ENCODE measurements at regions not wholly inside any gene's neighbourhood (a gene's known extent, or its start where the extent isn't known, plus 50 kb on each side); places are given as distances from the start of the nearest gene placed in this dataset.

DNA sequence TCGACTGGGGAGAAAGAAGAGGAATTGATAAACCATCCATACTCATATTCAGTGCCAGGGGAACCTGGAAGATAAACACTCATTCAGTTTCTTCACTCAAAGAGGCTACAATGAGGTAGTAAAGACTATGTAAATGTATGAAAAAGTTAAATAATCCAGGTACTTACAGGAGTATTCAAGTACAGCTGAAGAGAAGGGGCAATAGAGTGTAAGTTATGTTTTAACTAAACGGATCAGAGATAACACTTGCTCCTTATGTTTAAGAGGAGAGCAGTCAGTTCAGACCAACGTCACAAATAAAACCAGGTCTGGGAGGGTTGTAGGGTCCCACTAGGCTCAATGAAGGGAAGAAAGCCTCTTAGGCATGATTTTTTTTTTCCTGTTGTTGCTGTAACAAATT is 358.3 kb upstream of the SMIM21 start:
- DNase-seq, result no peak

DNA sequence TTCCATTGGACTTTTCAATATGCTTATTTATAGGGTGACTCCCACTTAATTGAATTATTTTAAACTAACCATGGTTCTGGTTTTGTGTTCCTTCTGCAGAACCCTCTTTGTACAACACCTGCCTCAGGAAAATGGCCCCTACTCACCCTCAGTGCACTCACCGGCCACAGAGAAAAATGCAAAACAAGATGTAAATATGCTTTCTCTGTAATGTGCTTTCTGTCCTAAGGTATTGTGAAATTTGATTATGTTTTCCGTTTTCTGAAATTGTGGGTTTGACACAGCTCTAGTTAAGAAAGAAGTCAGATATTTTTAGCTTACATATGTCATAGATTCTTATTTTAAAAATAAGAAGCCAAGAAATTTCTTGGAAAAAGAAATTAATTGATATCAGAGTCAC is 357.7 kb upstream of the SMIM21 start:
- DNase-seq, result no peak

DNA sequence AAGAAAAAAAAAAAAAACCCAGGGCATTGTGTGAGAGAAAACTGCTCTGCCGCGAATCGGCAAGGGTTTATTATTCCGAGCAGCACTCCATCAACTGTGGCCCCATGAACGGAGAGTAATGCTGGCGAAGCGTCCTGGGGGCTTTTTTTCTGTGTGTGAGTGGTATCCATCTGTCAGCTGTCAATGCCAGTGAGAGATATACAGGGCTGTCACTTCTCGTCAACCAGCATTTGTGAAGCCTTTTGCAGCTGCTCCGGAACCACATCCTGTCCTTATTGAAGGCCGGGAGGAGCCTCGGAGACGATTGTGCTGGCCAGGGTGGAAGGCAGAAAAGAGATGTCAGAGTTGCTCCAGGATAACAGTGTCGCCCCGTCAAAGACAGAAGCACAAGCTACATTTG is 356.9 kb upstream of the SMIM21 start:
- DNase-seq, result no peak

DNA sequence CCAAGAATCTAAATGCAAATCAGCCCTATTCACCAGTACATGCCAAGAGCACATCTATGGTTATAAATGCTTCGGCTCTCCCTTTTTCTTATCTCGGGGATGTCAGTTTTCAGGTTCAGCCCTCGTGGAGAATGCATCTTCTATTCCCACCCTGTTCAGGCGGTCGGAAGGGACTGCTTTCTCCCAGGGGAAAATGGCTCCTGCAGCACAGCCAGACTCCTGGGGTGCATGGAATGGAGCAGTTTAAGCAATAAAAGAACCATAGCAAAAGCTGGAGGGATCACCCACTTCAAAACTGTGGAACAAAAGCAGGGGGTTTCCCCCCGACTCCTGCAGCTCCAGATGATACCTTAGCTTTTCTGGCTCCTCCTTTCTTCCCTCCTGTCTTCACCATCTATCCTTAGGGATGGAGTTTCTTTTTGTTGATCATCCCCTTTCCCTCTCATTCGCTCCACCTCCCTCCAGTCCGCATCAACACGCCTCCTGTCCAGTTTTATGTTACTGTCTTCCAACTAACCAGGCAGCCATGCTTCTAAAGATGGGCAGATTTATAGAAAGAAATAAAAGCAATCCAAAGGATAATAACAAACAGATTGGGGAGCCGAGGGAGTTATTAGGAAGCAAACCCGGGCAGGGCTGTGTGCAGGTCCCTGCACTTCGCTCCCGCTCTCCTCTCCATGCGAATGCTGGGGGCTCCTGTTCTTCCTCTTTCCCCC is 356.2 kb upstream of the SMIM21 start:
- no peak for DNase-seq

DNA sequence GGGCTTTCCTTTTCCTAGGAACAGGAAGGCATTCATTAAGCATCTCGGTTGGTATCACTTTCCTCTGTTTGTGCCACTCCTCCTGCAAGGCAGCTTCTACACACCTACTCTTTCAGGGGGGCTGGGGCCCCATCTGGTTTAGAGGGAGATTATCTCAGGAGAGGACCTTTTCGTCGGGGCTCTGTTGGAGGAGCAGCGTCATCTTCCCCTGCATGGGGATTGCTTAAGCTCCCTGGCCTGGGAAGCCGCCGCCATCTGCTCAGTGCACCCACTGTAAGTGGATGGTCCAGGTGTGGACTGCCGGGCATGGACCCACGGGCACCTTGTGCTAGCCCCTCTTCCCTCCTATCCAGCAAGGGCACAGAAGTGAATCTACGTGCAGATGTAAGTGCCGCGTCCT is 355.3 kb upstream of the SMIM21 start:
- no peak for DNase-seq

DNA sequence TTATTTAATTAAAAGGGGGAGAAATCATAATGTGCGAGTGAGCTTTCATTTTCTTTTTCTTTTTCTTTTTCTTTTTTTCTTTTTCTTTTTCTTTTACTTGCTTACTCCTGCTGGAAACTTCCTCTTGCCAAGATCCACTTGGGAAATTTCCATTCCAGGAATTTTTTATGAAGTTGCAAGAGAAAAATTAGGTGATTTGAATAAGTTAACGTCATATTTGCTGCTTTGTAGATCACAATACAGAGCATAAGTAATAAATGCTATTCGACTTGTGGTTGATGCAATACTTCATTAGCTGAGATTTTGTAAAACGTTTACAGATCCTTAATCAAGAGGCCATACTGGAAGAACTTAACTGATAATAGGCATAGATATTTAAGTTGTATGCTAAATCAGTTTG is 354.7 kb upstream of the SMIM21 start:
- no peak for DNase-seq

DNA sequence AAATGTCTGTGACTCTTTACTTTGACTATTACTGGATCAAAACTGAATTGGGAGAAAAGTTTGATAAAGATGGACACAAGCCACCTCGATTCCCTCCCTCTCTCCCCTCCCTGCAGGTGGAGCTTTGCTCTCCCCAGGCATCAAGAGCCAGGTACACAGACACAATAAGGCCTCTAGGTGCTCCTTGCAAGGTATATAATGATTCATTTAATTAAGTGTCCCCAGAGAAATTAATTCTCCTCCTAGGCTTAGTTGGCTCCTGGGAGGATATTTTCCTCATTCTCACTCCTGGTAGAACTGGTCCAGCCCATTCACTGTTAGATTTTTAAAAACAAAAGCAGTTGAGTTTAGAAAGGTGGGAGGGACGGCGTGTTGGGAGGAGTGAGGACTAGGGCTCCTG is 352.4 kb upstream of the SMIM21 start:
- DNase-seq, result no peak

DNA sequence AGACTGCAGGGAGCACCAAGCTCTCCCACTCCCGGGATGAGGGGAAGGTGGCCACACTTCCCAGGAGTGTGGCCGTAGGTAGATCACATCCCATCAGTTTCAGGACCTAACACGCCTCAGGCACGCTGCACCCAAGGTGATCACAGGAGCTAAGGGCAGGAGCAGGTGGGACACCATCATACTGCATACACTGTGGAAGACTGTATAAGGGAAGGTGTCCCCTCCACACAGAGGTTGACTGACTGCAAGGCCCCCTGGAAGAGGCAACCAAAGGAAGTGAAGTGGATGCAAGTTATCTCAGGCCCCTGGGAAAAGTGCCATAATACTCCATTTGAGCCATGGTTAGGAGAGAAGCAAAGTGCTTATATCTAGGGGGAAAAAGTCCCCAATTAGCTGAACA is 351.9 kb upstream of the SMIM21 start:
- no peak for DNase-seq

DNA sequence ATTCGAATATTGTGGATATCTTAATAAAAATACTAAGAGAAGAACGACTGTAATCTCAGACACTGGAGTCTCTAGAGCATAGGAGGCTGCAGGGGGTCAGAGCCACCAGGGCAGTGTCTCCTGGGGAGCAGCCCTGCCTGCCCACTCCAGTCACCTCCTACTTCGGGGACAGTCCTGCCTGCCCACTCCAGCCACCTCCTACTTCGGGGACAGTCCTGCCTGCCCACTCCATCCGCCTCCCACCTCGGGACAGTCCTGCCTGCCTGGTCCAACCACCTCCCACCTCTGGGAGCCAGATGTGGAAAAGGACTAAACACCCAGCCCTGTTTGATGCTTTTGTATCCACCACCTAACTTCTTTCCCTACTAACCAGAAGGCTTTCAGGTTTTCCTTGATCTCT is 350.1 kb upstream of the SMIM21 start:
- no peak for DNase-seq

DNA sequence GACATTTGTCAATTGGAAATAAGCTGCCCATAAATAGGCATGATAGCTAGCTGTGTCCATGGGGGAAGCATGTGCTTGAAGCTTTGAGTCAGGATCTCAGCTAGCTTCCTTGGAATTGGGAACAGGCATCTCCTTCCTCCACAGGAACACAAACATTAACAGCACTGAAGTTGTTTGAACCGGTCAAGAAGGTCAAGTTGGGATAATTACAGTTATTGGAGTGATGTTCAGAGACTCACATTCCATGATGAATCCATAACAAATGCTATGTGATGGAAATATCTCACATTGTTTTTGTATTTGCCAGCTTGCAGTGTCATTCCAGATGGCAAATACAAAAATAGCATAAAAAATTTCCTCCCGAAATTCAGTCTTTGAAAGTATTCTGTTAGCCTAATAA is 347.6 kb upstream of the SMIM21 start:
- no peak for DNase-seq

DNA sequence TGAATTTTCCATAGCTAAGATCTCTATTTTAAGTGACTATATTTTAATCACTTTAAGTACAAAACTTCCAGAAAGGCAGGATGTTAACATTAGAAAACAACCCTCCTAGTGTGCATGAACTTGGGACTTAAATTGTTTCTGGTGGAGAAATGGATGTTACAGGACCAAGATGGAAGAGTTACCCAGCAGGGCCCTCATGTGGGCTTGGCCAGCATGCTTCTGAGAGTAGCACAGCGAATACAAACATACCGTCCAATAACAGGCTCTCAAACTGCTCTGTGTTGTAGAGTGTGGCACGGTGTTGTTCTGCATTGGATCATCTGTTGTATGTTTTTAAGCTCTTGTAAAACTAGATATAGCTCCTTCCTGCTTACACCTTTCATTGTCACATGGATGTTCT is 346.1 kb upstream of the SMIM21 start:
- DNase-seq, result no peak

DNA sequence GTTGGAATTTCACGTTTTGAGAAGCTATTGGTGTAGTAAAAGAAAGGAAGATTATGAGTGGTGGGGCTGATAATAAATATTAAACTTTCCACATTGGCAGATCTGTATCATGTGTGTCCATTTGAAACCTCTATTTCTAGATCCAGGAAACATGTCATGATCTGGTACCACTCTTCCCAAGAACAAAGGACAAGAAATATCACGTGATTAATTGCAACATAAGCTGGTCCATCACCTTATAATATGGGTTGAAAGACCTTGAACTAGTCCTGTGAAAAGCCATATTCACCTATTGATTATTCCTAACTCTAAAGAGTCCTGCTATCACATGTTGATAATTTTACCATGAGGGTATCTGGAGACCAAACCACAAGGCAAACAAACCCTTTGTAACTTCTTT is 335.3 kb upstream of the SMIM21 start:
- no peak for DNase-seq

DNA sequence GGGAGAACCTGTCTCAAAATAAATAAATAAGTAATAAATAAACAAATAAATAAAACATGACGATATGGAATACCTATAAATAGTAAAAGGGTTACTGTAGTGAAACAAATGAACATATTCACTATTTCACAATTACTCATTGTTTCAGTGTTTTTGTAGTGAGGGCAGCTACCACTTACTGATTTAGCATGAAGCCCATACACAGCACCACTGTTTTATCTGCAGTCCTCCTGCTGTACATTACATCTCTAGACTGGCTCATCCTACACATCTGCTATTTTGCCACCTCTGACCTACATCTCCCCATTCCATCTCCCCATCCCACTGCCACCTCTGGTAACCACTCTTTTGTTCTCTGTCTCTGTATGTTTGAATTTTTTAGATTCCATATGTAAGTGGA is 332.7 kb upstream of the SMIM21 start:
- DNase-seq, result no peak

DNA sequence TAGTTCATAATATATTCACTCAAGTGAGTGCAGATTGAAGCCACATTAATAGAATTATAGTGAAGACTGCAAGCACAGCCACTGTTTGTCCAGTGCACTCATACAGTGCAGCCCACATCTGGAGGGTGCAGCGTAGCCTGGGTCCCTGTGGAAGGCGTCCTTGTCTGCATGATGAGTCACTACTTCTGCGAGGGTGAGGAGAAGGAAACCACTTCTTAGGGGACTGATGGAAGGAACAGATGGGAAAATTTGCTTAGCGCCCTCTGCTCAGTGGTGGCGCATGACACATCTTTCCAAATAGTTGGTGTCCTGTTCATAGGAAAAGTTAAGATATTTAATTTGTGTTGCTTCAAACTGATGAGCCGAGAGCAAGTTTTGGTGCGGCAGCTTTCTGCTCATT is 330.4 kb upstream of the SMIM21 start:
- DNase-seq, result no peak

DNA sequence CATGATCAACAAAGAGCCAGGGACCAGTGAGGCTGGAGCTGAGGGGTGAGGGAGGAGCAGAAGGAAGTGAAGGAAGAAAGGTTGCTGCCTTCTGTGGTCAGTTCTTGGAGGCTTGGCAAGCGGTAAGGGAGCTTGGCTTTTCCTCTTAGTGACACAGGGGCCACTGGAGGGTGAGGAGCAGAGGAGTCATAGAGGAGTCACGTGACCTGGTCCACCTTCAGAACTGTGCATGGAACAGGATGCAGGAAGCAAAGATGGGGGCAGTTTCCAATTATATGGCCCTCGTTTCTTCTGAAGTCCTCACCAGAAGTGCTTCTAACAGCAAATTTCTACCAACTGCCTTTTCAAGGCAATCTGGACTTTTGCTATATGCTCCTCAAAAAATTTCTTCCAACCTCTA is 326.9 kb upstream of the SMIM21 start:
- no peak for DNase-seq

DNA sequence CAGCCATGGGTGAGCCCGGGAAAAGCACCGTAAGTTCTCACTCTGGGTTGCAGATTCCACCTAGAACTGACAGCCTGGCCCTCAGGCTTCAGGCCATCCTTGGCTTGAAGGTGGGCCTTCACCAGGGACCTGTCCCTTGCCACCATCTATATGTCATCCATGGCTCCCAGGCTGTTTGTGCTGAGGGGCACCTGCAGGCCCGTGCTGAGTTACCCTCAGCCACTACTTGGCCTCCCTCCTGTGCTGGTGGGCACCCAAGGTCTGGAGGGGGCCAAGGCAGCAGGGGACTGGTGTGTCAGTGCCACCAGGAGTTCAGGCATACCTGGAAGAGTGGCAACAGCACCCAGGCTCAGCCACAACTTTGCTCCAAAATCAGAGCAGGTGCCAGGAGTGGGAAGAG is 326.2 kb upstream of the SMIM21 start:
- no peak for DNase-seq

DNA sequence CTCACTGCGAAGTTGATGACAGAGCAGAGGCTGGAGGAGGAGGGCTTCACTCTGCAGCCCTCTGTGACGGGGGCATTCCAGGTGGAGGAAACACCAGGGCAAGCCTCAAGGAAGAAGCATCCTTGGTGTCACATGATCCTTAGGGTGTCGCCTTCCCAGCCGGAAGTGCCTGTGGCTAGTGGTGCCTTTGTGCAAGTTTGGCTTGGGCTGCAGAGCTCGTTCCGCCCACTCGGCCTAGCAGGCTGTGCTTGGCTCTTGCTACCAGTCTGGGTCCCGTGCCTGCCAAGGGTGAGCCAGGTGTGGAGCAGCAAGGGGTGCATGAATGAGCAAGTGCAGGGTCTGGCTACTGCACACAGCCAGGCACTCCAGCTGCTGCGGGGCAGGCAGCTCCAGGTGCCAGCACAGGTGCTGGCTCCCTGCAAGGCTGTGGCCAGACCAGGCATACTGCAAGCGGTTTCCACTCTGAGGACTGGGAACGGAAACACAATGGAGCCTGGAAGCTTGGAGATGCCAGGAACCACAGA is 325.3 kb upstream of the SMIM21 start:
- DNase-seq, result no peak

DNA sequence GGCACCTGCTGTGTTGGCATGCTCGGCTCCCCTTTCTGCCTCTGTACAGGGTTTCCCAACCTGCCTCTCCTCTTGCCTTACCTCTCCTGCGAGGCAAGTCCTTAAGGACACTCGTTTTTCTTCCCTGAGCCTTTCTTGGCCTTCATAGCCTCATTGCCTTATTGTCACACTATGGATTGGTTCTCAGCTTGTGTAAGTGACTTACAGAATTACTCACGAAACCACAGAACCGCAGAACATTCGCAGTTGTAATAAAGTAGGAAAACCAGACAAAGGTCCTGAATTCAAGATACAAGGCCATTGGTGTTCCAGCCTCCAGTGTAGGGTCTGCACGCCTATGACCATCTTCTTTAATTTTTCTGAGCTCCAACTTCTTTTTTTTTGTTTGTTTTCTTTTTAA is 317.6 kb upstream of the SMIM21 start:
- DNase-seq, result no peak

DNA sequence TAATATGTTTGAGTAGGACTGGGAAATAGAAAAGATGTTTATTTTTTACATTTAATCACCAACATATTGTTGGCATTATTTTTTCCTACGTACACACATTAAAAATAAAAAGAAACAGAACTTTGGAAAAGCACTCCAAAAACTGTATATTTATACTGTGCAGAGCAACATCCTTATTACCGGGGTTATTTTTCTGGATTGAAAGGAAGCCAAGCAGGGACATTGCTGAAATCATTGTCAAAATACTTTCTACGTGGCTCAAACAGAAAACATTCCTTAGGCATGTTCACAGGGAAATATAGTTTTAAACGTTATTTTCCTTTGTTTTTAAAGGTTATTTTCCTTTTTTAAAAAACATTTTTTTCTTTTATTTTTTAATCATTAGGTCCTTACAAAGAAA is 315.0 kb upstream of the SMIM21 start:
- no peak for DNase-seq

DNA sequence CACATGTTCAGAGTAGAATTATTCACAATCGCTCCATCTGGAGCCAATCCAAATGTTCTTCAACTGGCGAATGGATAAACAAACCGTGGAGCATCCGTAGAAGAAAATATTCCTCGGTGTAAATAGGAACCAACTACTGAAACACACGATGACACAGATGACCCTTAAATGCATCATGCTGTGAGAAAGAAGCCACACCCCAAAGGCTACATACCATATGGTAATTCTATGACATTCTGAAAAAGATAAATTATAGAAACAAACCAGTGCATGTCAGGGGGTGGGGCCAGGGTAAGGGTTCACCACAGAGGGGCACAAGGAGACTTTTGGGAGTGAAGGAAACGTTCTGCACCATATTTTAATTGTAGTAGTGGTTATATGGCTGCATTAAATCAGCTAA is 312.2 kb upstream of the SMIM21 start:
- no peak for DNase-seq

DNA sequence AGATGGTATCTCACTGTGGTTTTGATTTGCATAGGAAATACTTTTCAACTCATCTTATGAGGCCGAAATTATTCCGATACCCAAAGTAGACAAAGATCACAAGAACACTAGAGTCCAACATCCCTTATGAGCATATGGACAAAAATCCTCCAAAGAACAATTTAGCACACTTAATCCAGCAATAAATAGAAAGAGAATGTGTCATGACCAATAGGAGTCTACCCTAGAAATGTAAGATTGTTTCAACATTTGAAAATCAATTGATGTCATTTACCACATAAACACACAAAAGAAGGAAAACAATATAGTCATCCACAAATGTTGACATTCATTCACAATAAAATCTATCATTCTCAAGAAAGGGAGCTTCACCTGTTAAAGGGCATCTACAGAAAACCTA is 307.8 kb upstream of the SMIM21 start:
- no peak for DNase-seq

DNA sequence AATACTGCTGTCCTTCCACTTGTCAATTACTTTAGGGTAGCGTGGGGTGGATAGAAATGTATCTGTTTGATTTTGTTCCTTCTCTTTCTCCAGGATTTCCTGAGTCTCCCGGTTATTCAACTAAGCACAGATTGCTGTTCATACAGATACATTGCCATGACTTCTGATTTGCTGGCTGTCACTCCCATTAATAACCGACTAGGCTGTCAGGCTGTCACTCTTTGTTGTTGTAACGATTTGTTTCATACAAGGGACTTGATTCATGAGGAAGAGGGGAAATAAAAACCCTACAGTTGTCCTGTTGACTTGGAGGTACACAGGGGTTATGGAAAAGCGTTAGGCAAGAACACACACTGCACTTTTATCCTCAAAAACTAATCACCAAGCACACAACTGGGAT is 302.7 kb upstream of the SMIM21 start:
- DNase-seq, result no peak

DNA sequence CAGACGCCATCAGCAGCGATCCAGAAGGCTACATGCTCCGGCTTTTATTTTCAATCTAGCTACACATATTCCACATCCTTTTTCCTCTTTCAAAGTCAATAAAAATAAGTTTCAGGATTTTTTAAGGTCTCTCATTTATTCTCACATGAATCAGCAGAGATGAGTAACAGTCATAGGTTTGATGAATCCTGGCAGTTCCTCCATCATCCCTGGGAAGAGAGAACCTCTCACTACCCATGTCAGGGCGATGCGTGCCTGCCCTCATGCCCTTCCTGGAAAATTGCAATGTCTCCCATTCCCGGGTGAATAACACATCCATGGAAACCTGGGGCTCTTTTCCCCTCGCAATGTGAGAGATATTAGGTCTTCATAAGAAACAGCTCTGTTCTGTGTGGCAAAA is 301.1 kb upstream of the SMIM21 start:
- no peak for DNase-seq

DNA sequence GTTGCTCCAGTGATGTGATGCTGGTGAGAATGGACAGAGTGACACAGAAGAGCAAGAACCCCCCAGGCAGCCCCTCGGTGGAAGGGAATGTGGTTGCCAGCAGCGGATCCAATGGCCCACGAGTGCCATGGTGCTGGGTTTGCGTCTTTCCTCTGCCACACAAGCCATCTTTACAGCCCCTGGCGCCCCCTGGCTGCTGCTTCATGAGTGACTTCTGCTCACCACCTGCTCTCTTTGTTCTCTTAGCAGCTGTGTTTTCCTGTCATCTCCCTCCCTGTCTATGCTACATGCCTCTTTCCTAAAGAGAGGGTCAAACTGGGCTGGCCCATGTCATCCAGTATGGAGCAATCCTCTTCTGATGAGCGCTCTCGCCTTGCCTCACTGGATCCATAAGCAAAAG is 300.0 kb upstream of the SMIM21 start:
- no peak for DNase-seq

DNA sequence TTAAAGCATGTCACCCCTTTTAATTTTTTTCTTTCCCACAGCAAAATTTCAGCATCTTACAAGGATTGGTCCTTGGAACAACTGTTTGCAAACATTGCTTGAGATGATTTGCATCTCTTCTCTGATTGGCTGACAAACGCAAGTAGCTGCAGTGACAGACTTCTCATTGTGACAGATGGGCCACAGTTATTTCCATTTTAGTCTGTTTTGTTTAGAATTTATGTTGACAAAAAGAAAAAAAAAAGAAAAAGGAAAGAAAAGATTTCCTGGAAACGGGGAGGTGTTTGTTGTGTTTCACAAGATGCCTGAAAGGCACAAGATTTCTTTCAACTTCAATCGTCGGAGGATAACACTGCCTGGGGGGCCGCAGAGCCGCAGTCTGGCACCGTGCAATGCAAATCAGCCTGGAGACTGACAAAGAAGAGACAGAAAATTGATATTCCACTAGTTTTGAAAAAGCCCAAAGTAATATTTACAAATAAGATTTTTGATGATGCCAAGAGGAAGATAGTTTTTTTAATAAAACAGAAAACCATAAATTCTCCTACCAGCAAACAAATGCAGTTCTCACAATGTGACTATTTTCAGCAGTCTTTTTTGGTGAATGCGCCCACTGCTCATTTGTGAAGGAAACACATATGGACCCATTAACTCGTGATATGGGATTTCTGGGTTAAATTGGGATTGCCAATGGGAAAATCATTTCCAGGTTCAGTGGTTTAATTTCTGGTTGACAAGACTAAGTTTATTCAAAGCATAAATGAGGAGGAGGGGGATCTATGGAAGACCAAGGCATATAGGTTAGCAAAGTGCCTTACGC is 296.2 kb upstream of the SMIM21 start:
- DNase-seq, result no peak

Measured in kidney glomerular epithelial cell (primary cell).